ENCODE measurements at regions not wholly inside any gene's neighbourhood (a gene's known extent, or its start where the extent isn't known, plus 50 kb on each side); places are given as distances from the start of the nearest gene placed in this dataset.

DNA sequence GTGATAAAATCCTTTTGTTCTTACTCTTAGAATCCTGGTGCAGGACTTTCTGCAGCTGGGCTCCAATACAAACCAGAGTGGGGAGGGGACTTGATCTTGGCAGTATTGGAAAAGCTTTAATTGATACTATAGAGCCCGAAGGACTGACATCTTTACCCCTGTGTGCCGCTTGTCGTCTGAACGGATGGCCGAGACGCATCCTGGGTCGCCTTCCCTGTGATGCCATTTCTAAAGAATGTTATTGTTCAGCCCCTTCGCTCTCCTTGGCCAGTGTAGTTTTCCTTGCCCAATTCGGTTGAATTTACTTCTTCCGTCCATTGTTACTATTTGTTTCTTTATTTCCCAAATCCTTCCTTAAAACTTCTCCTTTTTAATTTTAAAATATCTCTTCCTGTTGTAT is 80.9 kb downstream of the CLDN34 start:
- no peak for DNase-seq

GRCh38 chrX:10048707-10049106 is 81.5 kb downstream of the CLDN34 start:
- peak; percentile 3 for DNase-seq

- DNase-seq, result no peak
Observed at GRCh38 chrX:10049236-10049635, 82.1 kb downstream of the CLDN34 start.

- DNase-seq, result no peak
Observed at GRCh38 chrX:10050481-10050880, 83.3 kb downstream of the CLDN34 start.

- no peak for DNase-seq
Observed at GRCh38 chrX:10051866-10052480, 84.8 kb downstream of the CLDN34 start.

GRCh38 chrX:10052906-10053625 is 85.9 kb downstream of the CLDN34 start:
- no peak for DNase-seq

DNA sequence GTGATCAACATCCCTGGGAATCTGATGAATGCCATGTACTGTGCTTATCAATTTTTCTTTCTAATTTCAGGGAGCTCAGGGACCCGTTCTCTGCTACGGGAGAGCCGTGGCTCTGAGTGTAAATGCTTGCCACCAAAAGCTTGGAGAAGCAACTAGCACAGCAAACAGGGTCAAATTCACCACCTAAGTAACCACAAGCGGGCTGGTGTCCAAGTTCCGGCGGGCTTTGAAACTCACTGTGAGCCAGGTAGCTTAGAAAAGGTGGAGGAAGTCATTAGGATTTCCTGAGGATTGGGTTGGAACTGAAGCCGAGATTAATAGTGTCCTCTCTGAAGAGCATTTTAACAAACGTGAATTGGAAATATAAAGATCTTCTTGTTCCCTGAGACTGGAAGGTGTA is 87.2 kb downstream of the CLDN34 start:
- DNase-seq, result no peak

GRCh38 chrX:10055430-10055829 is 88.3 kb downstream of the CLDN34 start:
- DNase-seq, result no peak

DNA sequence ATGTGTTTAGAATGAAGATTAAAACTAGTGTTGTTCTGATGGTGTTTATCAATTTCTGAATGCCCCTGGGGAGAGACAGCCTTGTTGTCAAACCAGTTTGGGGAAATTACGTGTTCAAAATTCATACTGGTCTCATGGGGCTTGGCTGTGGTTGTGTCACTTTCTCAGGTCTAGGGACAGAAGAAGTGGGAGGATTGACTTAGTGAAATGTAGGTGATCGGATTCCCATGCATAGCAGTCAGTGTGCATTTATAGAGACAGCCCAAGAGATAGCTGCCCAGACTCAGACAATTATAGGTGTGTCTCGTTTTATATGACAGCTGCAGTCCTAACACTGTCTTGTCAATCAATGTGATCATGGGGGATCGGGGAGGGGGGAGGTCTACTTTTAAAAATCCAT is 94.4 kb upstream of the CLCN4 start:
- DNase-seq, result no peak

DNA sequence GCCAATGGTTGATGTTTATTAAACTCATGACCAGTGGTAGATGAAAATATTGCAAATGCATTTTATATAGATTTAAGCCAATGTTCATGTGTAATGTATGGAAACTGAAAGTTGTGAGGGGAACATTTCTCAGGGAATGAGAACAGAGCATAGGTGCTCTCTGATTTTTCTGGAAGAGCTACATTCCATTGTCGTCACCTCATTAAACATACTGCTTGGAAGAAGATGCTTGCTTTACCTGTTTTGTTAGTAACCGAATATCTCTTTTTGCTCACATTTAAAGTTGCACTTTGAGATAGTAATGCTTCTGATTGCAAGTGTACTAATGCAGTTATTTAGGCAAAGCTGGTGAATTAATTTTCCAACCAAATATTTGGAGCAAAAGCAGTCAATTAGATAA is 93.8 kb upstream of the CLCN4 start:
- no peak for DNase-seq

DNA sequence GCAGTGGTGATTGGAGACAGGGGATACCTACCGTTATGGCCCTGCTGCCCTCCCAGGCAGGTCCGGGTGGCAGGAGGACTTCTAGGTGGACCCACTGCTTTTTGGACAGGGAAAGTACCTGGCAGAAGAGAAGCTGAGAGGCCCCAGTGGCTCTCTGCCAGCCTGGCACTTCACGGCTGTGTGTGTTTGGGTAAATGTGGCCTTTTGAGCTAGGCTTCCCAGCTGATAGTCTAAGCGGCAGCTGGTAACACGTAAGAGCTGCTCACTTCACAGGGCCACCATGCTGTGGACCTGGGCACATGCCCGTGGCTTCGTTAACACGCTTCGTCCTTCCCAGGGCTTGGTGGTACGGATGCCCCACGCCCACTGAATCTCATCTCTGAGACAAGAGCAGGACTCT is 92.0 kb upstream of the CLCN4 start:
- no peak for DNase-seq

- no peak for DNase-seq
Observed at GRCh38 chrX:10070714-10071436, 85.9 kb upstream of the CLCN4 start.

DNA sequence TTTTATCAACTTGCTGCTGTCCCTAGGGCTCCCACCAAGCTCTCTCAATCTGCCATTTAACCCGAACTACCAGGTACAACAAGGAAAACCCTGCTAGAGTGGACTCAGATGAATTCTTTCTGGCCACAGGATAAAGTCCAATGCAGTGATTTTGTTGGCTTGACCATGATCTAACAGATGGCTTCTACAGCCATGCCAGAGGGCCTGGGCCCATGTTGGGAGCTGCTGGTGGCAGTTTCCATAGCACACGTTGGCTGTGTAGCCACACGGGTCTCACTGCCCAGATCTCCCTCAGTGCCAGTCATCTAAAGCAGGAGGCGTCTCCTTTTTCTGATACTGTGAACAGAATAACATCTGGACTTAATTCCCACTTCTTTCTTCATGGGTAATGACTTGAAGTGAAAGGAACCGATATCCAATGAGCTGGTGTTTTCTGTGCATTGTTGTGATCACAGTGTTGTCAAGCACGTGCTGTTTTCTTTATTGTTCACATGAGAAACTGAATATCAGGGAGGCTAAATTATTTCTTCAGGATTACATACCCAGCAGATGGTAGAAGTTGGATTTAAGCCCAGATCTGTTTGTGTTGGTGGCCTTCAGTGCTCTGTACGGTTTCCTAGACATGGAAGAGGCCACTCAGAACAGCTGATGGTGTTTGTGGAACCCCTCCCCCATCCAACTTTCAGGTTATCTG is 85.2 kb upstream of the CLCN4 start:
- DNase-seq, result peak; percentile 22

DNA sequence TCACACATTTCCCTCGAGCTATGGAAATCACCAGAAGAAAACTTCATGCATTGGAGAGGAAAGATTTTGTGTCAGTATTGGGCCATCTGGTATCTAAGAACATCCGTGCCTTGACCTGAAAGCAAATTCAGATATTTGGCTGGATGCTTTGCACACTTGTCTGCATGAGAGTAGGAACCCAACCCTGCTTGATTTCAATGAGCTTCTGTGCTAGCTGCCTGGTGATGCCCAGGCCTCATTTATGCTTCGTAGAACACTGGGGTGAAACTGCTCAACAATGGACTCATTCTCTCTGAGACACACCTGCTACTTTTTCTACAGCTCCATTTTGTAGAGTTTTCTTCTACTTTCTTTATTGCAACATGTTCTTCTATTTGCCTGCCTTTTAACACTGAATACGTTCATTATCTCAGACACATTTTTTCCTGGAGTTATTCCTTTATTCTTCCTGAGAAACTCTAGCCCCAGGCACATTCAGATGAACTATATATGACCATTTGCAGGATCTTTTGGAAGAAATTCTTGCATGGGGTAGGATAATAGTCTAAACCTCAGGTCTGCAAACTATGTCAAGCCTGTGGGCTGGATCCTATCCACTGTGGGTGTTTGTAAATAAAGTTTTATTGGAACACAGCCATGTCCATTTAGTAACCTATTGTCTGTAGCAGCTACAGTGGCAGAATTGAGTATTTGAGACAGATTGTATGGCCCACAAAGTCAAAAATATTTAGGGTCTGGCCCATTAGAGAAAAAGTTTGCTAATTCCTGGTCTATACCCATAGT is 83.8 kb upstream of the CLCN4 start:
- DNase-seq, result no peak

- no peak for DNase-seq
Observed at GRCh38 chrX:10073671-10074070, 83.1 kb upstream of the CLCN4 start.

DNA sequence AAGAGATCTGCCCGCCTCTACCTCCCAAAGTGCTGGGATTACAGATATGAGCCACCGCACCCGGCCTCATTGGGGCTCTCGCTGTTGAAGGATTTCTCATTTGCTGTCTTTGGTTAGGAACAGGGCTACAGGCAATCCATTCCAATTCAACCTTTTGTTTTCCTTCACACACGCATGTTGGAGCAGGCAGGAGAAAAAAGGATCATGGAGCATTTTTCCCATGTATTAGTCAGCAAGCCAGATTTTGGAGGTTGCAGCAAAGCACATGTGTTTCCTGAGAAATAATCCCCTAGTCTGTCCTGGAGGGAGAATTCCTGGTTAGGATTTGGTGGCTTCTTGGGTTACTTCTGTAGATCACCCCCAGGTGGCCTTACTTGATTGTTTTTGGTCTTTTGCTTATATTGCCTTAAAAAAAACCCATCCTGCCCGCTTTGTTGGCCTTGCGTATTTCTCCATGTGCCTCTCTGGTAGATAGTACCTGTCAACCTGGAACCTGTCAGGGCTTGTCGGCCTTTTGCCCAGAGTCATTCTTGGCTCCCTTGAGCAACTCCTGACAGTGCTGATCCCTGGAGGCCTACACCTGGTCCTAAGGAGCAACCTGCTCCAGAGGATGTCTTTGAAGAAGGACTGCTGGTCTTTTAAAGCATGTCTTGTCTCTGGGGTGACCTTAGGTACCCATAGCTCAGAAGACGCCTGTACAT is 82.4 kb upstream of the CLCN4 start:
- DNase-seq, result no peak

DNA sequence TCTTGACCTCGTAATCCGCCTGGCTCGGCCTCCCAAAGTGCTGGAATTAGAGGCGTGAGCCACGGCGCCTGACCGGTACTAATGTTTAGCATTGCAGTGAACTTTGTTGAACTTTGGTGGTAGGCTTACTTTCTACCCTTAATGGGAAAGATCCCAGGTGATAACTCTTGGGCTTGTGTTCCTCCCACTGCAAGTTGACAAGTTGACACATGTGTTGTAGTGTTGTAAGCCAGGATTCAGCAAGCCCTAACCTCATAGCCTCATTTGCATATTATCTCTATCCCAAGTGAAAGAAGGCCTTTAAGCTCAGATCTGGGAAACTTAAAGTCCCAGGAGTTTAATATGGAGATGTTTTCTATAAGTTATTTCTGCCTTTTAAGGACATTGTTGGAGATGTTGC is 80.0 kb upstream of the CLCN4 start:
- DNase-seq, result no peak

- no peak for DNase-seq
Observed at GRCh38 chrX:10077425-10078188, 79.2 kb upstream of the CLCN4 start.

- DNase-seq, result no peak
Observed at GRCh38 chrX:10078266-10078665, 78.5 kb upstream of the CLCN4 start.

DNA sequence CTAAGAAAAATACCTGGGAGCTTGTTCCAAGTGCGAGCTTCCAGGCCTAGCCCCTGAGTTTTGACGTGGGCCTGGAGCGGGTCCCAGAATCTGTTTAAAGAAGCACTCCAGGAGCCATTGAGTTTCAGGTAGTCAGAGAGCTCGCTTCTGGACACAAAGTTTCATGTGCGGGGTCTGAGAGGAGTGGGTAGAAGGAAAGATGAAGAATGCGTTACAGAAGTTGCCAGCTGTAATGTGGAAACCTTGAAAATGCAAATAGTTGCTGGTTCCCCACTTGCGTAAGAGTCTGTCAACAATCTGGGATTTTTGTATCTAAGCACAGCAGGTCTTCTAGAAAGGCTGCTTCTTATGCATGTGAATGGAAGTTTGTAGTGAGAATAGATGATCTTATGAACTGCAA is 77.5 kb upstream of the CLCN4 start:
- no peak for DNase-seq

- no peak for DNase-seq
Observed at GRCh38 chrX:10083809-10084208, 73.0 kb upstream of the CLCN4 start.
